HCT116 (cell line): ENCODE measurements at regions not wholly inside any gene's neighbourhood (a gene's known extent, or its start where the extent isn't known, plus 50 kb on each side); places are given as distances from the start of the nearest gene placed in this dataset.

Experiments
- ATF3 ChIP-seq: IDR thresholded peaks from 2 replicates; pipeline ENCODE4 v1.6.1; 2012
- CEBPB ChIP-seq: IDR thresholded peaks from 2 replicates; pipeline ENCODE4 v1.6.1; 2012; ENCODE audit warnings: low read depth
- CTCF ChIP-seq, 3 experiments: fragments of 200-600 bp in 1 of 3; sonication (generic) in 1 of 3; IDR thresholded peaks in 2 of 3; conservative IDR thresholded peaks in 1 of 3; 2 replicates each; pipeline ENCODE4 v1.5.1; 2012 to 2017; ENCODE audit warnings: low read depth in 2 of 3, low read length in 2 of 3, antibody characterized with exemption in 1 of 3, borderline replicate concordance in 1 of 3, control low read depth in 1 of 3, mild to moderate bottlenecking in 1 of 3, mixed read lengths in 1 of 3, mixed run types in 1 of 3, moderate library complexity in 1 of 3; ENCODE audit not compliant: insufficient read depth in 1 of 3
- EZH2 ChIP-seq: fragments of 200-600 bp; sonication (generic); IDR thresholded peaks from 2 replicates; pipeline ENCODE4 v1.6.1; 2017; ENCODE audit warnings: antibody characterized with exemption, mixed run types
- MAX ChIP-seq: IDR thresholded peaks from 2 replicates; pipeline ENCODE4 v1.6.1; 2012
- POLR2A ChIP-seq: IDR thresholded peaks from 2 replicates; pipeline ENCODE4 v1.7.0; 2011; ENCODE audit warnings: borderline replicate concordance; ENCODE audit not compliant: insufficient read depth, insufficient read length; ENCODE audit errors: extremely low read depth
- POLR2AphosphoS5 ChIP-seq: IDR thresholded peaks from 2 replicates; pipeline ENCODE4 v1.6.1; 2011; ENCODE audit warnings: mild to moderate bottlenecking, low read depth, low read length, moderate library complexity
- RAD21 ChIP-seq: IDR thresholded peaks from 2 replicates; pipeline ENCODE4 v1.6.1; 2012; ENCODE audit warnings: low read depth, mild to moderate bottlenecking
- REST ChIP-seq: IDR thresholded peaks from 2 replicates; pipeline ENCODE4 v1.6.1; 2012; ENCODE audit warnings: low read depth
- SIN3A ChIP-seq: IDR thresholded peaks from 2 replicates; pipeline ENCODE4 v1.6.1; 2012; ENCODE audit warnings: low read depth

- TF ChIP-seq REST: no peak
- no peak for TF ChIP-seq CTCF (IDR thresholded peaks at IDR 0.05 in 2 of 3, conservative IDR thresholded peaks at IDR 0.05 in 1 of 3; ENCODE audit: borderline replicate concordance in 1 of 3, insufficient read depth in 1 of 3, low read depth in 2 of 3, low read length in 2 of 3)
- TF ChIP-seq POLR2A: no peak
- TF ChIP-seq RAD21: no peak
- no peak for TF ChIP-seq POLR2AphosphoS5
- no peak for TF ChIP-seq ATF3
- TF ChIP-seq EZH2: no peak
- TF ChIP-seq MAX: no peak
- TF ChIP-seq CEBPB: no peak
- no peak for TF ChIP-seq SIN3A
Measured at GRCh38 chr9:26471261-26471660, 421.3 kb downstream of the CAAP1 start.
